NT2/D1 (cell line): ENCODE measurements at regions not wholly inside any gene's neighbourhood (a gene's known extent, or its start where the extent isn't known, plus 50 kb on each side); places are given as distances from the start of the nearest gene placed in this dataset.
"Not testable (repeated sequence)": the region's sequence is repeated elsewhere in the genome, so short reads cannot be mapped to it uniquely, and the experiment has no call there.

Experiments used
- SUZ12 ChIP-seq: IDR thresholded peaks from 2 replicates; pipeline ENCODE4 v1.6.1; 2011; ENCODE audit not compliant: insufficient read length, insufficient read depth; ENCODE audit errors: extremely low read depth
- ZNF274 ChIP-seq: IDR thresholded peaks from 2 replicates; pipeline ENCODE4 v1.6.1; 2011; ENCODE audit warnings: mild to moderate bottlenecking, low read depth, low read length

DNA sequence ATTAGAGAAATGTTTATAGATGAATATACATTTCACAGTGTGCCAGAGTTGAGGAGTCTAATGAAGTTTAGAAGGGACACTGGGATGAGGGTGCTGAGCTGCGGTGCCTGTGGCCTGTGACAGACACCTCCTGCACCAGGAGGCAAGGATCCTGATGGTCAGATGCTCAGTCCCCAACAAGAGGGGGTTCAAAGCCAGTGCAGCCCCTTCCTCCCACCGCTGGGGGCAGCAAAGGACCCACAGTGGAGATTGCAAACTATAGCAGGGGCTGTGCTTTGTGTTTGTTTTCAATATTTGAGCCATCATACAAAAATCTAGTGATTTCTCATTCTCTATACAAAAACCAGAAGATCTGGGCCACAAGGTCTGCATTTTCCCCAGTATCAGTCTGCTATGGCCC, 170.5 kb upstream of the PLGLB2 start:
- TF ChIP-seq ZNF274, SUZ12: not testable (repeated sequence)
